Mesenteric fat pad (tissue), 1 donor: ENCODE measurements at regions not wholly inside any gene's neighbourhood (a gene's known extent, or its start where the extent isn't known, plus 50 kb on each side); places are given as distances from the start of the nearest gene placed in this dataset.
"Not testable (repeated sequence)": the region's sequence is repeated elsewhere in the genome, so short reads cannot be mapped to it uniquely, and the experiment has no call there.

Source experiments
- DNase-seq: peaks from one replicate; pipeline ENCODE4 v3.0.0-alpha.2; 2020; ENCODE audit warnings: low spot score
- donor health status: DM: yes; HTN: yes; CAD: no.

DNA sequence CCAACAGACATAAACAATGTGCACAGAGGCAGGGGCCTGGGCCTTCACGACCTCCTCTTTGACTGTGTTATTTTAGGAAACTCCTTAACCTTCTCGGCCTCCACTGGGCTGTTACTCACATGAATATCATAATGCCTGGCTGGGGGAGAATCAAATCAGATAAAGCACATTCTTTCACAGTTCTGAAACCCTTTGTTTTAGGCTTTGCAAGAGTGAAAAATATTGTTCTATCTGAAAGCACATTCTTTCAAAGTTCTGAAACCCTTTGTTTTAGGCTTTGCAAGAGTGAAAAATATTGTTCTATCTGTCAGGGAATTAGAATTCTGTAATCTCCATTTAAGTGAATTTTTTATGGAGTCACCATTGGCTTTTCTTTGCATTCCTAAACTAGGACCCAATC, 50.7 kb upstream of the SYNDIG1 start:
- DNase-seq = no peak

GRCh38 chr20:24417485-24417884, 51.9 kb upstream of the SYNDIG1 start:
- no peak for DNase-seq

DNA sequence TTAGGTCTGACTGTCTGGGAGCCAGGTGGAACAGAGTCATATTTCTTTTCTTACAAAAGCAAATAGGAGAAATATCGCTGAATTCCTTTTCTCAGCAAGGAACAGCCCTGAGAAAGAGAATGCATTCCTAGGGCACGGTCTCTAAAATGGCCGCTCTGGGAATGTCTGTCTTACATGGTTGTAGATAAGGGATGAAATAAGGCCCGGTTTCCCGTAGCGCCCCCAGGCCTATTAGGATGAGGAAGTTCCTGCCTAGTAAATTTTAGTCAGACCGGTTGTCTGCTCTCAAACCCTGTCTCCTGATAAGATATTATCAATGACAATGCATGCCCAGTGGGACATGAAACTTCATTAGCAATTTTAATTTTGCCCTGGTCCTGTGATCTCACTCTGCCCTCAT, 54.0 kb upstream of the SYNDIG1 start:
- not testable (repeated sequence) for DNase-seq

DNA sequence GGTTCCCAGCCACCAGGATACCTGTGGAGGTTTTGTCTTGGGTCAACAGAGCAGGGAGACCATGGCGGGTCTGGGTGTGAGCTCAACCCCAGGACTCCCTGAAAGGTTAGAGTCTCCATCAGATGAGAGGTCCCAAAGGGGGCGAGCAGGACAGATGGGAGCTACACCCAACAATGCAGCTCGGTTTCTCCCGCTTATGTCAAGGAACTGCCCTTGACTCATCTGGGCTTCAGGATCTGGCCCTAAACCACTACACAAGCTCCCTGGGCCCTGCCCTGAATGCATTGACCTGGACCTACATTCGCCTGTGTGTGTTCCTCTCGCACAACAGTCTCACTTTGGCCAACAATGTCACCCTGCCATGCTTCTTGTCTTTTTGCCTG, 57.6 kb upstream of the SYNDIG1 start:
- no peak for DNase-seq

- no peak for DNase-seq
These were observed 58.2 kb upstream of the SYNDIG1 start for GRCh38 chr20:24411003-24411833.

- no peak for DNase-seq
These were observed 62.3 kb upstream of the SYNDIG1 start for GRCh38 chr20:24407151-24407550.

- no peak for DNase-seq
These were observed 62.7 kb upstream of the SYNDIG1 start for GRCh38 chr20:24406750-24407149.

DNA sequence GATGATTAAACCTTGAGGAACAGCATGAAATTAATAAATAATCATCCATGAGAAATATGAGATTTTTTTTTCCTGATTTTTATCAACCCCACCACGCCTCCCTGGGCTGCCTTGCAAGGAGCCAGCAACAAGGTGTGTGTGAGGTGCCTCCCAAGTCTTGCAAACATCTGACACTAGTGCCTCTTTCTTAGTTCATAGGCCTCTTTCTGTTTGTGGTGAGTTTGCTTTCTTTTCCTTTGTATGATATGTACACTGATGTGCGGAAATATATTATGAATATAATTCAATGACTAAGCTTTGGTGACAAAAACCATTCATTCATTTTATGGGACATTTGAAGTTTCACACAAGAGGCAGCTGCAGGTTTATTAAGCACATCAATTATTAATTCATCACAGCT, 63.2 kb upstream of the SYNDIG1 start:
- no peak for DNase-seq

DNA sequence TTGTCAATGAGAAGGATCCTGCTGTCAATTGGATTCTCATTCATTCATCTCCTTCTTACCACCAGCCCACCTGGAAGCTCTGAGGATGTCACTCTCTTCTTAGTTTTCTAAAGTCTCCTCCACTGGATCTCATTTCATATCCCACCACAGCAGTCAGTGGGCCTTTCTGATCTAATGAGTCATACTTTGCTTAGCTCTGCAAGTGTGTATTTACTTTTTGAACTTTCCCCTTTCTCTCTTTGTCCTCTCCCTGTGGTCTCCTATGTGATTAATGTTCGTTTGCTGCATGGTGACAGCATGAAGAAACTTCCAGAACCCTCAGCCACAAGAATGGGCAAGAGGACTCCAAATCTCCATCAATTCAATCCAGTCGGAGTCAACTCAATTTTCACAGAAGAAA, 63.6 kb upstream of the SYNDIG1 start:
- DNase-seq = no peak

GRCh38 chr20:24403406-24403805, 66.0 kb upstream of the SYNDIG1 start:
- no peak for DNase-seq

DNA sequence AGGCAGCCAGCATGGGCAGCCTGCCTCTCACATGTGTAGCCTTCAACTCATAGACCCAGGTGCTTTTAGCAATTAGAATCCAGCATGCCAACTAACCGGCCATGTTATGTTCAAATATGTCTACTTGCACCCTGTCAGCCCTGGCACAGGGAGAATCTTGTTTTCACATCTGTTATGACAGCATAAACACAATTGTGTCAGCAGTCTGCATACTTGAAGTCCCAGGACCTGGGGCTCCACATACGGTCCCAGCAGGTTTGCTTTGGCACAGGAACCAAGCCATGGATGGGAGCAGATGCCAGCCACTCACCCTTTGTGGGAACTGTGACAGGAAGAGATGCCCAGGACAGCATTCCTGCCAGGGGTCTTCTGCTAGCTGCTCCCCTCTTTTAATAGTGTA, 67.2 kb upstream of the SYNDIG1 start:
- DNase-seq = no peak

DNA sequence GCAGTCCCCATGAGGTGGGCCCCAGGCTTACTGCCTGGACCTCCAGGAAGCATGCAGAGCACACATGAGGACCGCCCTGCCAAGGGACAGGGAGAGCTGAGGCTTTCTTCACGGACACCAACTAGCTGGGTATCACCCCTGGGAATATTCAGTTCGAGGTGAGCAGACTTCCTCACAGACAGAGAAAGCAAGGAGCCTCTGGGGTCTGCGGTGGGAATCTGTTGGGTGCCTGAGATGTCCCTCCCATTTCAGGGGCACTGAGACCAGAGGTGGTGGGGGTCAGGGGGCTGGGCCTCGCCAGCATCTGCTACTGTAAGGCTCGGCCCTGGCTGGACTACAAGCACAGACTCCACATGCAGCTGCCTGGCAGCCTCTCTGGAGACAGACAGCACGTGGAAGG, 74.3 kb upstream of the SYNDIG1 start:
- no peak for DNase-seq

GRCh38 chr20:24393903-24394302, 75.5 kb upstream of the SYNDIG1 start:
- DNase-seq = no peak

GRCh38 chr20:24392612-24393011, 76.8 kb upstream of the SYNDIG1 start:
- DNase-seq = no peak

DNA sequence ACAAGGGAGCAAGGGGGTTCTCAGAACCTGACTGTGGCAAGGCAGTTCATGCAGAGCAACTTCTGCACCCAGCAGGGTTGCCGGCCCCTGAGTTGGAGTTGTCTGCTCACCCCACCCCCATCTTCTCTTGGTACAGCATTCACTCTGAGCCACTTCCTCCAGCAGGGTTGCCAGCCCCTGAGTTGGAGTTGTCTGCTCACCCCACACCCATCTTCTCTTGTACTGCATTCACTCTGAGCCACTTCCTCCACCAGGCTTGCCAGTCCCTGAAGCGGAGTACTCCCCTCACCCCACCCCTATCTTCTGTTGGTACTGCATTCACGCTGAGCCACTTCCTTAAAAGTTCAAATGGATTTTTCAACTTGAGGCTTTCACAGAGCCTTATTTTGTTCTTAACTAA, 79.7 kb upstream of the SYNDIG1 start:
- no peak for DNase-seq

DNA sequence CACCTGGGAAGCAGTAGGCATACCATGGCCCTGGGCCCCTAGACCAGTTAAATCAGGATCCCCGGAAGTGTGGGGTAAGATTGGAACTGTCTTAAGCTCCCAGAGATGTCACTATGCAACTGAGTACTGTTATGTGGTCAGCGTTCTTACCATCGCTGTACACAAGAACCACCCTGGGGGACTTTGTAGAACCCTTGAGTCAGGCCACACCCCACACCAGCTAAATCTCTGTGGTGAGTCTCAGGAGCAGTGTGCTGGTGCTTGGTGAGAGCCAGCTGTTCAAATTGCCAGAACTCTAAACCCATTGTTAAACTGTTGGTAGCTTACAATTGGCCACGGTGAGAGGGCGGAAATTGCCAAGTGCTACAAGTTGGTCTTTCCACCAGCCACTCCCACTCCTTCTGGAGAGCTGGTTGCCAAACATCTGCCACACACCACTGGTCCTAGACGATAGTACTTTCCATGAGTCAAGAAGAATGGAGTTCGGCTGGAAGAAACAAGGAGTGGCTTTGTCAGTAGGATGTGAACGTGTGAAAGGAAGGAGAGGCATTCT, 80.5 kb upstream of the SYNDIG1 start:
- DNase-seq = no peak

- DNase-seq = no peak
These were observed 83.9 kb upstream of the SYNDIG1 start for GRCh38 chr20:24385547-24385946.

DNA sequence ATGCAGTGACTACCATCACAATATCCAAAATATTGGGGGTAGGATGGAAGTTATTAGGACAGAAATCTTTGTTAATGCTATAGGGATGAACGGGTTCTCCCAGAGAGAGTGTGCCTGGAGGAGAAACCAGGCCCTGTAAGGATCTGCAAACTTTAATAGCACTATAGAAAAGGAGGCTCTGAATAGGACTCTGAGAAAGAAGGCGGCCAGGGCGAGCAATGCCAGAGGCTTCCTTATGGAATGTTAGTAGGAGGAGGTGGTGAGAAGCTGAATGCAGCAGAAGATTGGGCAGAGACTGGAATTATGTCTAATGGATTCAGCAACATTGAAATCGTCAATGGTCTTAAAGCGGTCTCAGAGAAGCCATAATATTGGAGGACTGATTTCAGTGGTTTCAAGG, 84.6 kb upstream of the SYNDIG1 start:
- DNase-seq = no peak

GRCh38 chr20:24382743-24383142, 86.7 kb upstream of the SYNDIG1 start:
- DNase-seq = no peak

DNA sequence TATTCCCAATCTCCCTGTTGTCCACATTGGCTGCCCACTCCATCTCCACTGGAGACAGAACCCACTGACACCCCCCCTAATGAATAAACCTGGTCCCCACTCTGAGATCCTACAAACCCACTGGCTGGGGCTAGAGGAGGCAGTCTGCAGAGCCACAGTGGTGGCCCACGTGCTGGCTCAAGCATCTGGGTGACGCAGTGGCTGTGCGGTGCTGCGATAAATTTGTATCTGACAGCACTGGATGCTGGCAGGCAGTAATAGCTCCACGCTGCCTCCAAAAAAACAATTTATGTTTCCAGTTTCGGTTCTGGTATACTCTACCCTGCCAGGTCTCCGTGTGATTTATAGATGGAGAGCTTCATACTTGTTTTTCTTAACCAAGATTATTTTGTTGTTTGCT, 87.1 kb upstream of the SYNDIG1 start:
- no peak for DNase-seq

DNA sequence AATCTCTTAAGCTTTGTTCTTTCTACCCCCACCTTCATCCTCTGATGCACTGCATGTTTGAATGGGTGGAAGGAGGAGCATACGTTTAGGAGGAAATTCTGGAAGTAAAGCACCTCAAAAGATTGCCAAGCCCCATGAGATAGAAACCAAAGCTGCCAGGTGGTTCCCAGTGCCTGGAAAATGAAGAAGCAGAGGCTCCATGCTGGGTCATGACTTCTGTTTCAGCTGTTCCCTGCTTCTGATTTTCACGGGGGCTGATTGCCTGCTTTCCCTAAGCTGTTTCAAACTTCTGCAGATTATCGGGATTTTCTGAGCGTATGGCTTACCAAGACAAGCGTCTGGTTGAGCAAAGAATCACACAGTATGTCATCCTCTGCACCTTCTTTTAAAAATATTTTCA, 87.5 kb upstream of the SYNDIG1 start:
- no peak for DNase-seq

DNA sequence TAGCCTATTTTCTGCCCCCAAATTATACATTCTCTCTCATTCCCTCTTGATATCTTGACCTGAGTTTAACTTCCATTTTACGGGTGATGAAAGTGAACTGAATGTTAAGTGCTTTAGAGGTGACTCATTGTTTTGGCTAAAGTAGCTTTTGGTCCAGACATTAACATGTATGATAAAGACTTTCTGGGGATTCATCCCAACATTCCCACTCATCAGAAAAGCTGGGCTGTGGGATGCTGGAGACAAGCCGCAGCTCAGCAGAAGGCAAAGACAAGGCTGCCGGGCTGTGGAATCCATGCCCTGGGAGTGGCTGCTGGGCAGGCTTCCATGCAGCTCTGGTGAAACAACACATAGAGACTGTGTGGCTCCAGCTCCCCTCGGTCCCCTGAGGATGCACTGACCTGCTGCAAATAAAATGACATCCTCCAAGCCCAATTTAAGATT, 89.9 kb upstream of the SYNDIG1 start:
- DNase-seq = no peak
